ENCODE measurements at regions not wholly inside any gene's neighbourhood (a gene's known extent, or its start where the extent isn't known, plus 50 kb on each side); places are given as distances from the start of the nearest gene placed in this dataset.
"Not testable (repeated sequence)": the region's sequence is repeated elsewhere in the genome, so short reads cannot be mapped to it uniquely, and the experiment has no call there.

- ATAC-seq = no peak
- no peak for TF ChIP-seq CREB5 (CRISPR knock-in tag; IDR thresholded peaks at IDR 0.05; ENCODE audit: low read depth)
- TF ChIP-seq RARB (CRISPR knock-in tag; IDR thresholded peaks at IDR 0.05) = no peak
- no peak for TF ChIP-seq PATZ1 (CRISPR knock-in tag; IDR thresholded peaks at IDR 0.05; ENCODE audit: borderline replicate concordance)
- TF ChIP-seq PPARA (CRISPR knock-in tag; IDR thresholded peaks at IDR 0.05; ENCODE audit: borderline replicate concordance) = no peak
- no peak for TF ChIP-seq POU6F1 (CRISPR knock-in tag; IDR thresholded peaks at IDR 0.05; ENCODE audit: borderline replicate concordance, low read depth)
- TF ChIP-seq ZNF70 (CRISPR knock-in tag; IDR thresholded peaks at IDR 0.05) = no peak
- TF ChIP-seq ESRRG (CRISPR knock-in tag; IDR thresholded peaks at IDR 0.05) = no peak
- TF ChIP-seq ZFP3 (CRISPR knock-in tag; IDR thresholded peaks at IDR 0.05) = no peak
- TF ChIP-seq GLIS3 (CRISPR knock-in tag; IDR thresholded peaks at IDR 0.05) = no peak
Observed at GRCh38 chr14:106455026-106455425, 928.6 kb downstream of the TMEM121 start.

GRCh38 chr14:106459971-106460730, 933.8 kb downstream of the TMEM121 start:
- ATAC-seq = no peak
- TF ChIP-seq PATZ1 (CRISPR knock-in tag; IDR thresholded peaks at IDR 0.05; ENCODE audit: borderline replicate concordance) (no peak), ZNF8 (CRISPR knock-in tag; IDR thresholded peaks at IDR 0.05) (no peak), ZNF565 (CRISPR knock-in tag; conservative IDR thresholded peaks at IDR 0.05; ENCODE audit: low read depth) (no peak), TOX (CRISPR knock-in tag; IDR thresholded peaks at IDR 0.05; ENCODE audit: borderline replicate concordance) (no peak), CSRNP3 (CRISPR knock-in tag; IDR thresholded peaks at IDR 0.05) (no peak), BACH2 (CRISPR knock-in tag; IDR thresholded peaks at IDR 0.05; ENCODE audit: borderline replicate concordance) (no peak)

GRCh38 chr14:106460916-106461315, 934.5 kb downstream of the TMEM121 start:
- no peak for ATAC-seq
- TF ChIP-seq BACH2 (CRISPR knock-in tag; IDR thresholded peaks at IDR 0.05; ENCODE audit: borderline replicate concordance) = no peak
- no peak for TF ChIP-seq POU6F1 (CRISPR knock-in tag; IDR thresholded peaks at IDR 0.05; ENCODE audit: borderline replicate concordance, low read depth)
- TF ChIP-seq SNAI2 (CRISPR knock-in tag; IDR thresholded peaks at IDR 0.05) = no peak
- TF ChIP-seq ZC3H10 (CRISPR knock-in tag; IDR thresholded peaks at IDR 0.05) = no peak
- no peak for TF ChIP-seq CREB5 (CRISPR knock-in tag; IDR thresholded peaks at IDR 0.05; ENCODE audit: low read depth)
- TF ChIP-seq TCF4 (CRISPR knock-in tag; IDR thresholded peaks at IDR 0.05; ENCODE audit: borderline replicate concordance) = no peak
- TF ChIP-seq TOX (CRISPR knock-in tag; IDR thresholded peaks at IDR 0.05; ENCODE audit: borderline replicate concordance) = no peak
- TF ChIP-seq RARB (CRISPR knock-in tag; IDR thresholded peaks at IDR 0.05) = no peak
- TF ChIP-seq CSRNP3 (CRISPR knock-in tag; IDR thresholded peaks at IDR 0.05) = no peak
- no peak for TF ChIP-seq GLIS3 (CRISPR knock-in tag; IDR thresholded peaks at IDR 0.05)

GRCh38 chr14:106466483-106466882, 940.1 kb downstream of the TMEM121 start:
- not testable (repeated sequence) for ATAC-seq

- not testable (repeated sequence) for ATAC-seq
Observed at GRCh38 chr14:106468869-106469268, 942.5 kb downstream of the TMEM121 start.

GRCh38 chr14:106470028-106470427, 943.6 kb downstream of the TMEM121 start:
- ATAC-seq = not testable (repeated sequence)
